GM12865 (cell line): ENCODE measurements at regions not wholly inside any gene's neighbourhood (a gene's known extent, or its start where the extent isn't known, plus 50 kb on each side); places are given as distances from the start of the nearest gene placed in this dataset.

Source experiments
- DNase-seq: peaks from one replicate; pipeline ENCODE4 v3.0.0; 2010; ENCODE audit warnings: low read depth
- H3K4me3 ChIP-seq: 2 replicates; pipeline ENCODE4 v1.5.1; 2011; ENCODE audit warnings: mild to moderate bottlenecking, low read depth, low read length, control low read depth
- TF ChIP-seq, protein P1 (sequence below): IDR thresholded peaks from 2 replicates; pipeline ENCODE4 v1.5.1; 2011; ENCODE audit warnings: low read length, control low read depth, low read depth, inconsistent platforms; ENCODE audit not compliant: insufficient read depth; ENCODE audit errors: missing control alignments

DNA sequence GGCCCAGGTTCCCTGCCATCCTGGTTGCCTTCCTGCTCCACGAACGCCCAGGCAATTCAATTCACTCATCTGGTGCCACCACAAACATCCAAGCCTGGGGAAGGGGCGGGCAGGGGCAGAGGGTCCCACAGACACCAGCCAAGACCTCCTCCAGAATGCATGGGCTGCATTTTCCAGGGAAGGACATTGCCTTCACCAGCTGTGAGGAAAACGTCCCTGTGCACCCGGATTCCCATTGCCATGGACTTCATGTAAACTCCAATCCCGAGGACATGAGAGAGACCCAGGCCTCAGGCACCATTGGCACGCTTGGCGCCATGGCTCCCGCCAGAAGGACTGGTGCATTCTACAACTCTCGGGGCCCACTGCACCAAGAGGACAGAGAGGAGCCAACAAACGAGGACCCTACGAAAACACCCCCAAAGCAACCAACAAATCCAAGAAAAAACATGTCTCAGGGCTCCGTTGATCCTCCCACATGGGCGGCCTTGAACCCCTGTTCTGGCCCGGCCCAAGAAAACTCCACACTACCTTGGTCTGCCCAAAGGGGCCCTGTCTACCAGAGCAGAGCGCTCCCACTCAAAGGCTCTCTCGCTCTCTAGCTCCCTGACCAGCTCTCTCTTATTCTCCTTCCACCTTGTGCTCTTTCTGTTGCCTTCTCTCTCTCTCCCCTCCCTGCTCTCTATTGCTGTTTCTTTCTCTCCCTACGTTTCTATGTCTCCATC is 183.9 kb downstream of the ALG10 start:
- TF ChIP-seq, protein P1, sequence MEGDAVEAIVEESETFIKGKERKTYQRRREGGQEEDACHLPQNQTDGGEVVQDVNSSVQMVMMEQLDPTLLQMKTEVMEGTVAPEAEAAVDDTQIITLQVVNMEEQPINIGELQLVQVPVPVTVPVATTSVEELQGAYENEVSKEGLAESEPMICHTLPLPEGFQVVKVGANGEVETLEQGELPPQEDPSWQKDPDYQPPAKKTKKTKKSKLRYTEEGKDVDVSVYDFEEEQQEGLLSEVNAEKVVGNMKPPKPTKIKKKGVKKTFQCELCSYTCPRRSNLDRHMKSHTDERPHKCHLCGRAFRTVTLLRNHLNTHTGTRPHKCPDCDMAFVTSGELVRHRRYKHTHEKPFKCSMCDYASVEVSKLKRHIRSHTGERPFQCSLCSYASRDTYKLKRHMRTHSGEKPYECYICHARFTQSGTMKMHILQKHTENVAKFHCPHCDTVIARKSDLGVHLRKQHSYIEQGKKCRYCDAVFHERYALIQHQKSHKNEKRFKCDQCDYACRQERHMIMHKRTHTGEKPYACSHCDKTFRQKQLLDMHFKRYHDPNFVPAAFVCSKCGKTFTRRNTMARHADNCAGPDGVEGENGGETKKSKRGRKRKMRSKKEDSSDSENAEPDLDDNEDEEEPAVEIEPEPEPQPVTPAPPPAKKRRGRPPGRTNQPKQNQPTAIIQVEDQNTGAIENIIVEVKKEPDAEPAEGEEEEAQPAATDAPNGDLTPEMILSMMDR = no peak
- no peak overlapping the region for H3K4me3 ChIP-seq
- no peak for DNase-seq

DNA sequence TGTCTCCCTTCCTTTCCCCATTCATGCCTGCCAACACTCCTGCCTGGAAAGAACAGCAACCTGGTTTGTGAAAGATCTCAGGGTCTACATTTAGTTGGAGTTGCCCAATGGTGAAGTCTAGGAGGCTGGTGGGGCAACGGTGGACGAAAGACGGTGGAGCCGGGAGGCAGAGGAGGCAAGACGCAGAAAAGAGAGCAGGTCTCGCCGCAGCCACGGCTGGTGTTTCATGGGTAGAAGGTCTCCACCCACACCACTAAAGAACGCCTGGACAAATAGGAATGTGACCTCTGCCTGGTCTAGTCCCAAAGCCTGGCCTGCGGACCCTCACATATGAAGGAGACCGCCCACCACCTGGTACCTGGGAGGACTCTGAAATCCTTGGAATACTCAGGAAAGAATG is 185.6 kb downstream of the ALG10 start:
- TF ChIP-seq, protein P1 = no peak
- H3K4me3 ChIP-seq = no peak overlapping the region
- DNase-seq = no peak

DNA sequence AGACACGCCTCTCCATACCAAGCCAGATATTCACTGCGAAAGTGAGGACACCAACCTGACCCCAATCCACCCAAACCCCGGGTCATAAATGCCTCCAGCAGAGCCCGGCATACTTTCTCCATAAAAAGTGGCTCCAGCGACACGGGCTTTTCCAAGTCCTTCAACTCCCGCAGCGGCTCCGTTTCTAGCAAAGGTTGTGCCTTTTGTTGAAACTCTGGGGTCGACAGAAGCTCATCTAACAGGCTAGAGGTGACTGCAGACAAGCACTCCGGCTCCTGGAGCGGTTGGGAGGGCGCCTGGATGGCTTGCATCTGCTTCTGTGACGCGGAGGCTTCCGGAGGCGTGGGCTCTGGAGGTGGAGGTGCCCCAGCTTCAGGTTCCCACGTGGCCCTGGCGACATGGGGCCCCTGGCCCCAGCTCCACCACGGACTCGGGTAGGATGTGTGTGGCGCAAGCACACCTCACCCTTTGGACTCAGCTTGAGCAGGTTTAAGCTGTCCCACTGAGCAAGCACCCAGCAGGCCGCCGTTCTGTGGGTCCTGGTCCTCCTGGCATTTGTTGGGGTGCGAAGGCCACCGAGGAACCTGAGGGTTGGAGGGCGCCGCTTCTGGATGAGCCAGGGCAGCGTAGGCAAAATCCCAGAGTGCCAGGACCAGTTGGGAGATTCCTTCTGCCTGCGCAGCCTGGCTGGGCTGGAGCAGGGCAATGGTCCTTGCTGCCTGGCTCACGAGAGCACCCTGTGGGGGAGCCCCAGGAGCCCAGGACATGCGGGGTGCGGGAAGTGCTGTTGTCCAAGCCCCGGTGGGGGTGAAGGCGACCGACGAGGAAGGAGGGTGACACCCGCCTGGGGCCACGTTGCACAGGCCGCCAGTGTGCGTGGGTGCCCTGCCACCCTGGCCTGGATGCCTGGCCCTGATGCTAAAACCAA is 186.3 kb downstream of the ALG10 start:
- no peak overlapping the region for H3K4me3 ChIP-seq
- DNase-seq = no peak
- TF ChIP-seq, protein P1 = no peak

DNA sequence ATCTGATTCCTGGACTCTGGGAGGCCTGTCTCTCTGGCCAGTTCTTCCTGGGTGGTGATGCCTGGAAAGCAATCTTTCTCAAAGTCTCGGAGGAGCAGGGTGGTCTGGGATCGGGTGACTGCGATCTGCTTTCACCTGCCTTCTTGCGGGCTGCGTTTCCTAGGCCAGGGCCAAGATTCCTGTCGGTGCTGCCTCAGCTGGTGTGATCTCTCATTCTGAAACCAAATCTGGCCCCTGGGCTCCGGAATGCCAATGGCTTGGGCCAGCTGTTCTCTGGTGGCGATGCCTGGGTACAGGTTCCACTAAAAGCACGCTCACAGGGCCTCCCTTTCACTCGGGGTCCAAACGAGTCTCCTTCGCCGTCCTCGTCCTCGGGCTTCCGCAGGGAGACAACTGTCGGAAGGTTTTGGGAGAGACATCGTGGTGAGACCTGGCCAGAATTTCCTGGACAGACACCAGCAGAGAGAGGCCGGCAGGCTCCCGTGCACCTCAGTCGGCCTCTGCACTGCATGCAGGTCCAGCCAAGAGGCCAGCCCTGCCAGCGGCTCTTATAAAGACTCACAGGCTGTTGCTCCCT is 187.1 kb downstream of the ALG10 start:
- TF ChIP-seq, protein P1 = no peak
- H3K4me3 ChIP-seq = no peak overlapping the region
- no peak for DNase-seq

DNA sequence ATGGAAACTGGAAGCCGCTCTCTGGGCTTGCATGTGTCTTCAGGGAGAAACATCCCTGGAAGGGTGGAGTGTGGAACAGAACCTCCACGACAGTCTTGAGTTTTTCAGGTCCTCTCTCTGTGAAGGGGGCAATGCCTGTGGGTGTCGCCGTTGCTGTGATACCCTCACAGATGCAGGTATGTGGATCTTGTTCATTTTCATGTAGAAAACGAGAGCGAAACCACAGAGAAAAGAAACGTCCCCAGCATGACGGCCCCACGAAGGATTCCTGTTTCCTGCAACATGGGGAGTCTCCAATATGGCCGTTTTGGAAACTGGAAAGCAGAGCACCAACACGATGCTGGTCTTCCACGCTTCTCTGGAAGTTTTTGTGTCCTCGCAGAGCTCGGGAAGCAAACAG is 187.9 kb downstream of the ALG10 start:
- H3K4me3 ChIP-seq = no peak overlapping the region
- TF ChIP-seq, protein P1 = no peak
- DNase-seq = no peak

DNA sequence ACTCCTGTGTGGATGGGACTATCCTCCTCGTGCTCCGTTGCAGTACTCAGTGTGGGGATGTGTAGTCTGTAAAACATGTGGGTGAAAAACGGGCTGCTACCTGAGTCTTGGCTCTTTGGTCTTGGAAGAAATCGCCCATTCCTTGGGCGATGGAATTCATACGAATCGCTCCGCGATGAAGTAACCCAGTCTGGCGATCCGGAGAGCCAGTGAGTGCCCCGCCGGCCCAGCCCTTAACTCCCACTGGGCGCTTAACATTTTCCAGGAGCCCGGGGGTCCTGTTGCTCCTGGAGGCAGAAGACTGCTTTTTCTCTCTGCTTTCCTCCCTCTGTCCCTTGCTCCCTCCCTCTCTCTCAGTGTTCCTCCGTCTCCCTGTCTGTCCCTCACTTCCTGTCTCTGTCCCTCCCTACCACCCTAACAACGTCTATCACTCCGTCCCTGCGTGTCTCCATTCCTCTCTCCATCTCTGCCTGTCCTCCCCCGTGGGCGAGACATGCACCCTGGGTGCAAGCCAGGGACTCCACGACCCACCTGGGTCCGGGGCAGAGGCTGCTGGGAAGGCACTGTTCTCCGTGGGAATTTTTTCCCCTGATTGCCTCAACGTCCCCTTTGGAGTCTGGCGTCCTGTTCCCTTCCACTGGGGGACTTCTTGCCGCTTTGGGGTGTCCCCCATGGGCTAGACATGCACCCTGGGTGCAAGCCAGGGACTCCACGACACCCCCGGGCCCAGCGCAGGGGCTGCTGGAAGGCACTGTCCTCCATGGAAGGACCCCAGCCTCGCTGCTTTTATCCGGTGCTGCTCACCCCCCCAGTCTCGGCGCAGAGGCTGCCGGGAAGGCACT is 188.6 kb downstream of the ALG10 start:
- TF ChIP-seq, protein P1 = no peak
- H3K4me3 ChIP-seq = no peak overlapping the region
- DNase-seq = no peak
